ENCODE measurements at regions not wholly inside any gene's neighbourhood (a gene's known extent, or its start where the extent isn't known, plus 50 kb on each side); places are given as distances from the start of the nearest gene placed in this dataset.

DNA sequence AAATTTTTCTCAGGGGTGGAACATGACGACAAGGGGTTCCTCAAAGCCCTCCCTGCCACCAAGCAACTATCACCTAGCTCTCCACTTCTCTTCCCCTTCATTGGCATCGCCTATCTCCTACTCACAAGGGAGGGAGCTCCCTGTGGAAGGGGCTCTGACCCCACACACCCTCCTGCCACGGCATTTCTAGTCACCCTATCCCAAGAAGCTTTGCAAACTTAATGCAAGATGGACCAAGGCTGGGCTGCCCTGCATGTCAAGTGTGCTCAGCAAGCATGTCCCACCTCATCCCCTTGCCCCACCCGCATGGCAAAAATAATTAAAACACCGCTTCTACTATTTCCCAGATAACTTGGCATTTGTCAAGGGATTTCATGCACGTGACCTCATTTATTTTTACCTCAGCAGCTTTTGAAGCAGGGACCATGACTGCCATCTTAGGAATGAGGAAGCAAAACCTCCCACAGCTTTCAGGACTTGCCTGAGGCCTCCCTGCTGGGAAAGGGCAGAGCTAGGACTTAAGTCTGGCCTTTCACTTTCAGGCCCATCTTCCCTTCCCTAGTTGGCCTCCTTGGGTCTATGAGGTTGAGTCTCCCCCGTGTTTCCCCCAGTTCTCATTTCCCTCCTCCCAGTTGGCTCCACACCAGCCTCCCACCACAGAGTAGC, 161.3 kb downstream of the TSEN15 start:
- TF ChIP-seq CTCF (IDR thresholded peaks at IDR 0.05) (no peak), POLR2AphosphoS5 (IDR thresholded peaks at IDR 0.05) (peak; percentile 22), POLR2A (IDR thresholded peaks at IDR 0.05) (no peak)

Measured in prostate gland (tissue), 2 donors.